GM12892 (cell line): ENCODE measurements at regions not wholly inside any gene's neighbourhood (a gene's known extent, or its start where the extent isn't known, plus 50 kb on each side); places are given as distances from the start of the nearest gene placed in this dataset.
"Not testable (repeated sequence)": the region's sequence is repeated elsewhere in the genome, so short reads cannot be mapped to it uniquely, and the experiment has no call there.

Experiments used
- POLR2A ChIP-seq: IDR thresholded peaks from 2 replicates; pipeline ENCODE4 v1.6.1; 2011; ENCODE audit warnings: low read depth, low read length, control low read depth
- POLR2AphosphoS5 ChIP-seq: IDR thresholded peaks from 2 replicates; pipeline ENCODE4 v1.6.1; 2011; ENCODE audit warnings: low read depth, low read length, control low read depth
- TAF1 ChIP-seq: IDR thresholded peaks from 2 replicates; pipeline ENCODE4 v1.6.1; 2011; ENCODE audit warnings: low read depth, mild to moderate bottlenecking, control low read depth, low read length, borderline replicate concordance

DNA sequence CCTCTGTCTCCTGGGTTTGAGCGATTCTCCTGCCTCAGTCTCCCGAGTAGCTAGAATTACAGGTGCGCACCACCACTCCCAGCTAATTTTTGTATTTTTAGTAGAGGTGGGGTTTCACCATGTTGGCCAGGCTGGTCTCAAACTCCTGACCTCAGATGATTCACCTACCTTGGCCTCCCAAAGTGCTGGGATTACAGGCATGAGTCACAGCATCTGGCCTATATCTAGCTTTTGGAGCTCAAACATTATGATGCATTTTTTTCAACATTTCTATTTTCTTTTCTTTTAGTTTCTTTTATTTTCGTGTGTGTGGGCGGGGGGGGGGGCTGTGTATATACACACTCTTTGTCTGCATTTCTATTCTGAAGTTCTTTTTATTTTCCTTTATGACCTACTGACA lies 85.6 kb upstream of the PEG3 start:
- TF ChIP-seq POLR2A, POLR2AphosphoS5, TAF1: not testable (repeated sequence)
